ENCODE measurements at regions not wholly inside any gene's neighbourhood (a gene's known extent, or its start where the extent isn't known, plus 50 kb on each side); places are given as distances from the start of the nearest gene placed in this dataset.

- Histone ChIP-seq H2AFZ (ENCODE audit: low read depth, low read length) (no peak overlapping the region), H3K4me3 (replicated peaks in 1 of 3; ENCODE audit: insufficient read depth in 1 of 3, low read depth in 1 of 3, low read length in 3 of 3) (no peak overlapping the region), H4K20me1 (replicated peaks; ENCODE audit: control insufficient read depth, extremely low read depth, insufficient read depth, low read length) (no peaks in the 10 kb centered on the region), H3K36me3 (ENCODE audit: control insufficient read depth in 2 of 2, extremely low read depth in 1 of 2, insufficient read depth in 2 of 2, low read length in 2 of 2) (no peaks in the 10 kb centered on the region), H3K9me1 (replicated peaks; ENCODE audit: control insufficient read depth, extremely low read depth, insufficient read depth, low read length) (no peaks in the 10 kb centered on the region), H3K9ac (replicated peaks; ENCODE audit: extremely low read depth, insufficient read depth, low read length) (no peak overlapping the region), H3K9me3 (replicated peaks; ENCODE audit: control insufficient read depth, insufficient read depth, low read length) (no peaks in the 10 kb centered on the region), H3K4me2 (ENCODE audit: insufficient read depth, low read length) (no peak overlapping the region), H3K79me2 (ENCODE audit: control insufficient read depth, insufficient read depth, low read length) (no peaks in the 10 kb centered on the region), H3K27ac (ENCODE audit: insufficient read depth, low read depth, low read length) (no peak overlapping the region), H3K27me3 (ENCODE audit: control insufficient read depth in 2 of 2, insufficient read depth in 2 of 2, low read length in 2 of 2) (no peaks in the 10 kb centered on the region), H3K4me1 (ENCODE audit: control insufficient read depth, extremely low read depth, insufficient read depth, low read length) (no peaks in the 10 kb centered on the region)
- intact Hi-C loops (cut with micrococcal nuclease) = no loop called here
- CTCF ChIA-PET = no interaction called here
- BruUV-seq (replicated peaks) = no TSS peak
- DNase-seq (ENCODE audit: low read depth, low spot score) = no peak
- no peak for TF ChIP-seq MAX (IDR thresholded peaks at IDR 0.05; ENCODE audit: insufficient read depth, insufficient read length)
- TF ChIP-seq POLR2AphosphoS5 (IDR thresholded peaks at IDR 0.05; ENCODE audit: insufficient read depth, low read depth, low read length) = no peak
- TF ChIP-seq JUN (IDR thresholded peaks at IDR 0.05; ENCODE audit: borderline replicate concordance, insufficient read depth, insufficient read length, low read depth) = no peak
- TF ChIP-seq EZH2 (IDR thresholded peaks at IDR 0.05; ENCODE audit: borderline replicate concordance, low read depth, low read length, severe bottlenecking) = no peak
- dilution Hi-C loops (cut with MboI; ENCODE audit: extremely low pct_ligation_motif_present, low sequenced_read_pairs) = no loop called here
- POLR2A ChIA-PET = no interaction called here
- FAIRE-seq = no peak
Measured at GRCh38 chr16:54985156-54985555, 54.5 kb downstream of the IRX5 start.

GRCh38 chr16:54985668-54986067, 55.0 kb downstream of the IRX5 start:
- CTCF ChIA-PET = no interaction called here
- H3K36me3 ChIP-seq (ENCODE audit: control insufficient read depth in 2 of 2, extremely low read depth in 1 of 2, insufficient read depth in 2 of 2, low read length in 2 of 2) = no peaks in the 10 kb centered on the region
- no peaks in the 10 kb centered on the region for H3K4me1 ChIP-seq (ENCODE audit: control insufficient read depth, extremely low read depth, insufficient read depth, low read length)
- no peak overlapping the region for H2AFZ ChIP-seq (ENCODE audit: low read depth, low read length)
- no peaks in the 10 kb centered on the region for H3K79me2 ChIP-seq (ENCODE audit: control insufficient read depth, insufficient read depth, low read length)
- TF ChIP-seq POLR2AphosphoS5 (IDR thresholded peaks at IDR 0.05; ENCODE audit: insufficient read depth, low read depth, low read length) (no peak), EZH2 (IDR thresholded peaks at IDR 0.05; ENCODE audit: borderline replicate concordance, low read depth, low read length, severe bottlenecking) (no peak), MAX (IDR thresholded peaks at IDR 0.05; ENCODE audit: insufficient read depth, insufficient read length) (no peak), CTCF (IDR thresholded peaks at IDR 0.05; ENCODE audit: extremely low read depth in 1 of 2, insufficient read depth in 1 of 2, low read depth in 1 of 2, low read length in 2 of 2) (no peak), MYC (IDR thresholded peaks at IDR 0.05; ENCODE audit: low read depth, low read length) (no peak), FOS (IDR thresholded peaks at IDR 0.05; ENCODE audit: borderline replicate concordance, insufficient read depth, low read length) (no peak), JUN (IDR thresholded peaks at IDR 0.05; ENCODE audit: borderline replicate concordance, insufficient read depth, insufficient read length, low read depth) (no peak), POLR2A (IDR thresholded peaks at IDR 0.05; ENCODE audit: low read depth, low read length) (no peak), GATA2 (IDR thresholded peaks at IDR 0.05; ENCODE audit: insufficient read depth, insufficient read length, low read depth, low read length) (no peak)
- H4K20me1 ChIP-seq (replicated peaks; ENCODE audit: control insufficient read depth, extremely low read depth, insufficient read depth, low read length) = no peaks in the 10 kb centered on the region
- dilution Hi-C loops (cut with MboI; ENCODE audit: extremely low pct_ligation_motif_present, low sequenced_read_pairs) (no loop called here), intact Hi-C loops (cut with micrococcal nuclease) (no loop called here)
- H3K27ac ChIP-seq (ENCODE audit: insufficient read depth, low read depth, low read length) = no peak overlapping the region
- DNase-seq (ENCODE audit: low read depth, low spot score) = no peak
- H3K9me3 ChIP-seq (replicated peaks; ENCODE audit: control insufficient read depth, insufficient read depth, low read length) = no peaks in the 10 kb centered on the region
- no peaks in the 10 kb centered on the region for H3K27me3 ChIP-seq (ENCODE audit: control insufficient read depth in 2 of 2, insufficient read depth in 2 of 2, low read length in 2 of 2)
- FAIRE-seq = no peak
- no TSS peak for BruUV-seq (replicated peaks)
- H3K4me3 ChIP-seq (replicated peaks in 1 of 3; ENCODE audit: insufficient read depth in 1 of 3, low read depth in 1 of 3, low read length in 3 of 3) = no peak overlapping the region
- H3K9me1 ChIP-seq (replicated peaks; ENCODE audit: control insufficient read depth, extremely low read depth, insufficient read depth, low read length) = no peaks in the 10 kb centered on the region
- no peak overlapping the region for H3K4me2 ChIP-seq (ENCODE audit: insufficient read depth, low read length)
- POLR2A ChIA-PET = no interaction called here
- H3K9ac ChIP-seq (replicated peaks; ENCODE audit: extremely low read depth, insufficient read depth, low read length) = no peak overlapping the region

Measured in endothelial cell of umbilical vein (primary cell).